Ammon's horn (tissue), 1 donor: ENCODE measurements at regions not wholly inside any gene's neighbourhood (a gene's known extent, or its start where the extent isn't known, plus 50 kb on each side); places are given as distances from the start of the nearest gene placed in this dataset.

Source experiments
- DNase-seq: peaks from one replicate; pipeline ENCODE4 v3.0.0-alpha.2; 2016; ENCODE audit warnings: low spot score

DNA sequence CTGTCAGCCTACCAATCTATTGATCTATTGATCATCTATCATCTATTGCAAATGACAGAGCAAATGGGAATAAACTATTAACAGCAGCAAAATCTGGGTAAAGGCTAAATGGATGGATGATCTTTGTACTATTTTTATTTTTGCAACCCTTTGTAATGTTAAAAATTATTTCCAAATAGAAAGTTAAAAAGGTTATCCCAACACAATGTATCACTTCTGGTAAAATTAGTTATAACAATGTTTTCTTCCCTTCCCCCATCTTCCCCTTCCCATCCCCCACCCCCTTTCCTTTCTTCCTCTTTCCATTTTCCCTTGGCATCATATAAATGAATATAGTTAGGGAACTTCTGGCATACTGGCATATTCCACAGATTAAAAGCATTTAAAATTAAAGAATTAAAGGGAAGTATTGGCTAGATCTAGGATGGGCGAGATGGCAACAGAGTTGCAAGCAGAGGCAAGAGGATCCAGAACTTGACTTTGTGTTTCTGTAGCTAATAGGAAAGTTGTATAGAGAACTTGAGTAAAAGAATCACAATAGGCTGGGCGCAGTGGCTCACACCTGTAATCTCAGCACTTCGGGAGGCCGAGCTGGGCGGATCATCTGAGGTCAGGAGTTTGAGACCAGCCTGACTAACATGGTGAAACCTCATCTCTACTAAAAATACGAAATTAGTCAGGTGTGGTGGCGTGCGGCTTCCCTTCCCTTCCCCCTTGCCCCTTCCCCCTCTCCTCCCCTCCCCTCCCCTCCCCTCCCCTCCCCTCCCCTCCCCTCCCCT, 66.6 kb upstream of the TAF11L2 start:
- DNase-seq: no peak

- DNase-seq: no peak
Observed at GRCh38 chr5:17432569-17432968, 65.5 kb upstream of the TAF11L2 start.

- no peak for DNase-seq
Observed at GRCh38 chr5:17433406-17433805, 64.6 kb upstream of the TAF11L2 start.

- no peak for DNase-seq
Observed at GRCh38 chr5:17434982-17435381, 63.0 kb upstream of the TAF11L2 start.

DNA sequence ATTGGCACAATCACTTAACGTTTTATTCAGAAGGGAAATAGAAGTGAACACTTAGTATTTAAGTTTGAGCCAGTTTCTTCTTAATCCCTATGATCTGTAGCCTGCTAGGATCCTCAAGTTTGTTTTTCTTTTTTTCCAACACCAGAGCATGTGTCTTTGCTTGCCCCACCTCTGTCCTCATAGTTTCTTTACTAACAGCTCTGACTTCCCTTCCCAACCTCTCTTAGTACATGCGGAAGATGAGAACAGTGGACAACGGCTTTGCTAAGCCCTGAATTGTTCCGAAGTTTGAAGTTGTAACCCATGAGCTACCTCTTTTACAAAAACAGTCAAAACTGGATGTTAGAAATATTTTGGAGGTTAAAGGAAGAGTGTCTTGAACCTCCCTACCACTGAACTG, 61.7 kb upstream of the TAF11L2 start:
- peak; percentile 41 for DNase-seq

DNA sequence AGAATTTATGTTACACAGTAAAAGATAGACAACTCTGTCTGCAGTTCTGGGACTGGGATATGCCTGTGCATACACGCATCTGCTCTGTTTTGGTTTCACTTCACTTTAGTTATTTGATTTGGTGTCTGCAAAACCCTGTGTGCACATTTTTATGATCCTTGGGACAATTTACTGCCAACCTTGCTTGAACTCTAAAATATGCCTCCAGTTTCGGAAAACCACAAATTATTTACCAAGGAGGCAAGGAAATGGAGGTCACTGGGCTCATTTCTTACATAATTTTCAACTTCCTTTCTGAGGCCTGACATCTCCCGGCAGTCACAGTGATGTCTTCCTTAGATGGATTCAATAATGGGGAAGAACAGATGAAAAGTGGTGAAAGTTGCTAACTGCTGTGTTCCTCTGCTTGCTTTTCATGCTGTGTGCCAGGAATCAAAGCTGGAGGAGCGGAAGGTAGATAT, 61.2 kb upstream of the TAF11L2 start:
- peak; percentile 30 for DNase-seq

DNA sequence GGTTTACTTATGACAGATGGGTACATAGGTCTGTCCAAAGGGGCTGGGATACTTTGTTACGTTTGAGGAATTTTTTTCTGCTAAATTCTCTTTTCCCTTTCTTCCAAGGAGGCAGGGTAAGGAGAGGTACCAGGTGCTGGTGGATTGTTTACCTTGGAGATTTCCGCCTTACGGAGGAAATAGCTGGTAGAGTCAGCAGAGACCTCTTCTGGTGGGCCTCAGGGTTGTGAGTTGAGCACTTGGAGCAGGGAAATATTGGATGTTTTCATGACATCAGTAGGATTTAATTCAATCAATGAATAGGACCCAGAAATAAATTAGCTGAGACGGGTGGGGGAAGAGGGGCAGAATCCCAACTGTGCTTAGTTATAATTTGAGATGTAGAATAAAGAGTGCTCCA, 60.0 kb upstream of the TAF11L2 start:
- no peak for DNase-seq

DNA sequence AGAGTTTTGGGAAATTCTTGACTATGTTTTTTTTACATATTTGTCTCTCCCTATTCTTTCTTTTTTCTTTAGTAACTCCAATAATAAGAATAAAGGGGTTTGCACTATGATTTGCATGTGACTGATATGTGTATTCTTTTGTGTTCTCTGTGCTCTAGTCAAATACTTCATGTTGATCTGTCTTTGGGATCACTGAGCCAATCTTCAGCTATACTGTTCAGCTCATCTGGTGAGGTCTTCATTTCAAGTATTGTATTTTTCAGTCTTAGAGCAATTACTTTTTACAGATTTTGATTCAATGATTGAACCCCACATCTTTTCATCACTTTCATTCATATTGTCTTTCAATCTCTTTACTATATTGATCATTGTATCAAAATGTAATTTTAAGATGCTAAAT, 58.1 kb upstream of the TAF11L2 start:
- DNase-seq: no peak

DNA sequence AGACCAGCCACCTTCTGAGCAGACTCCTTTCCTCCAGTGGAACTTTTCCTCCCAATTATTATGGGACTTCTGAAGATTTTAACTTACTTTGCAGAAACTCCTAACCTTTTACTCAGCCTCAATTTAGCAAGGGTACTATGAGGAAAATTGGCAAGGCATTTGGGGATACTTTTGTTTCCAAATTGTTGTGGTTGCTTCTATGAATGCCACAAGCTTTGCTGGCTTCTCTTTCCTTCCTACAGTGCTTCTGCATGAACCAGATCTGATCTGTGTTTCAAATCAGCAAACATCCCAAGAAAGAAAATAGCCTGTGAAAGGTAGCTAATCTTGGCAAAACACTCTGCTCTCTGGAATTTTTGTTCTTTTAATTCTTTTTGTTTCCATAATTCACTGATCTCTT, 57.3 kb upstream of the TAF11L2 start:
- no peak for DNase-seq

DNA sequence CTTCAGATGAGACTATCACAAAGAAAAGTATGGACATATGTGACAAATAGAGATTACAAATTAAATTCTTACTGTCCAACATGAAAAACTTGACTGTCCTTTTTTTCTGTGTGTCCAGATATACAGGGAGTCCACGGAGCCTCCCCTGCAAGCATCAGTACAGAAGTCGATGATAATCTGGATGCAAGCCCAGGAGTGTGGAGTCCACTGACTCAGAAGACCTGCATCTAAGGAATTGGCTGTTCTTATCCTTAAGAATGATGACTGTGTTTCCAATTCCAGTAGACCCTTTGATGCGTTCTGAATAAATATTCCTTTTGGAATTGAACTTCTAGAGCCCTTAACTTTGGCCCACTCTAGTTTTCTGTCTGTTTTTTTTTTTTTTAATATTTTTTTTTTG, 56.7 kb upstream of the TAF11L2 start:
- DNase-seq: no peak

DNA sequence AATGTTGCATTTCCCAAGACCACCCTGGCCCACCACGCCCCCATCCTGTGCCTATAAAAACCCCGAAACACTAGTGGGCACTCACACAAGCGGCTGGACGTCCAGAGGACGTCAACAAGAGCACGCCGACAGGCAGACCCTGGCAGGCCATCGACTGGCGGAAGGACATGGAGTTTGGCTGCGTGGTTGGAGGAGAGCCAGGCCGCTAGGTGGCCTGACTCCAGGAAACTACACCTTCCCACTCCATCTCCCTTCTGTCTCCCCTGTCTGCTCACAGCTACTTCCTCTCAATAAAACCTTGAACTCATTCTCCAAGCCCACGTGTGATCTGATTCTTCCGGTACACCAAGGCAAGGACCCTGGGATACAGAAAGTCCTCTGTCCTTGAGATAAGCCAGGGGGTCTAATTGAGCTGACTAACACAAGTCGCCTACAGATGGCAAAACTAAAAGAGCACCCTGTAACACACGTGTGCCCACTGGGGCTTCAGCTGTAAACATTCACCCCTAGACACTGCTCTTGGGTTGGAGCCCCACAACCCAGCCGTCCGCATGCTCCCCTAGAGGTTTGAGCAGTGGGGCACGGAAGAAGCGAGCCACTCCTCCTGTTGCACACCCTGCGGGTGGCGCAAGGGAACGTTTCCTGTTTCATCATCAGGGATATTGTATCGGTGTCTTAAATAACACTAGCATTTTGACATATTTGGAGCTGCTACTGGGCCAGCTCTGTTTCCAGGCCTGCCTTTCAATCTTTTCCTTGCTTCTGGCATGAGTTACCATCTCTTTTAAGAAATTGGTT, 54.5 kb upstream of the TAF11L2 start:
- DNase-seq: no peak

GRCh38 chr5:17444496-17444895, 53.5 kb upstream of the TAF11L2 start:
- no peak for DNase-seq

- no peak for DNase-seq
Observed at GRCh38 chr5:17445185-17445584, 52.8 kb upstream of the TAF11L2 start.
